Trophoblast cell (in vitro differentiated cells and primary cell): ENCODE measurements at regions not wholly inside any gene's neighbourhood (a gene's known extent, or its start where the extent isn't known, plus 50 kb on each side); places are given as distances from the start of the nearest gene placed in this dataset.

Source experiments
- DNase-seq, 2 donors: peaks; one replicate each; pipeline ENCODE4 v3.0.0-alpha.2; 2016
- H2AFZ ChIP-seq: 2 replicates; pipeline ENCODE4 v1.6.1; 2013; ENCODE audit warnings: low read length, moderate library complexity, mild to moderate bottlenecking; ENCODE audit not compliant: insufficient read depth, poor library complexity
- H2AK5ac ChIP-seq: 2 replicates; pipeline ENCODE4 v1.6.1; 2013; ENCODE audit warnings: mild to moderate bottlenecking, low read length
- H2BK120ac ChIP-seq: 2 replicates; pipeline ENCODE4 v1.6.1; 2013; ENCODE audit warnings: low read length, mild to moderate bottlenecking, moderate library complexity; ENCODE audit not compliant: insufficient read depth, poor library complexity
- H2BK12ac ChIP-seq: 2 replicates; pipeline ENCODE4 v1.6.1; 2013; ENCODE audit warnings: mild to moderate bottlenecking, low read length, moderate library complexity
- H2BK5ac ChIP-seq: 2 replicates; pipeline ENCODE4 v1.6.1; 2013; ENCODE audit warnings: low read length, low read depth, moderate library complexity, mild to moderate bottlenecking; ENCODE audit not compliant: poor library complexity
- H3K14ac ChIP-seq: 2 replicates; pipeline ENCODE4 v1.6.1; 2013; ENCODE audit warnings: mild to moderate bottlenecking, low read length
- H3K18ac ChIP-seq: 2 replicates; pipeline ENCODE4 v1.6.1; 2013; ENCODE audit warnings: mild to moderate bottlenecking, low read length
- H3K23ac ChIP-seq: 2 replicates; pipeline ENCODE4 v1.6.1; 2013; ENCODE audit warnings: low read length
- H3K27ac ChIP-seq: 2 replicates; pipeline ENCODE4 v1.5.1; 2013; ENCODE audit warnings: low read depth, mild to moderate bottlenecking, inconsistent platforms, low read length, moderate library complexity
- H3K27me3 ChIP-seq: 2 replicates; pipeline ENCODE4 v1.6.1; 2013; ENCODE audit warnings: inconsistent platforms, mild to moderate bottlenecking, low read length, moderate library complexity; ENCODE audit not compliant: insufficient read depth
- H3K36me3 ChIP-seq, 2 experiments: 1 replicate in 1 of 2; 2 replicates in 1 of 2; pipeline ENCODE4 v1.6.1; 2013; ENCODE audit warnings: low read length in 2 of 2, mild to moderate bottlenecking in 2 of 2, moderate library complexity in 1 of 2; ENCODE audit not compliant: insufficient read depth in 2 of 2, control insufficient read depth in 1 of 2
- H3K4ac ChIP-seq: 2 replicates; pipeline ENCODE4 v1.6.1; 2013; ENCODE audit warnings: low read depth, mild to moderate bottlenecking, low read length, moderate library complexity
- H3K4me1 ChIP-seq, 2 experiments: 1 replicate in 1 of 2; 2 replicates in 1 of 2; pipeline ENCODE4 v1.6.1; 2013; ENCODE audit warnings: low read length in 2 of 2, mild to moderate bottlenecking in 2 of 2, moderate library complexity in 1 of 2; ENCODE audit not compliant: insufficient read depth in 2 of 2, control insufficient read depth in 1 of 2
- H3K4me2 ChIP-seq: 2 replicates; pipeline ENCODE4 v1.6.1; 2013; ENCODE audit warnings: inconsistent platforms, mild to moderate bottlenecking, low read length, moderate library complexity
- H3K4me3 ChIP-seq: 2 replicates; pipeline ENCODE4 v1.5.1; 2013; ENCODE audit warnings: mild to moderate bottlenecking, low read depth, low read length, inconsistent platforms
- H3K79me1 ChIP-seq: one replicate; pipeline ENCODE4 v1.6.1; 2013; ENCODE audit warnings: low read length
- H3K79me2 ChIP-seq: 2 replicates; pipeline ENCODE4 v1.6.1; 2013; ENCODE audit warnings: low read length, mild to moderate bottlenecking; ENCODE audit not compliant: control insufficient read depth, insufficient read depth, poor library complexity
- H3K9ac ChIP-seq: 2 replicates; pipeline ENCODE4 v1.6.1; 2013; ENCODE audit warnings: mild to moderate bottlenecking, low read length
- H3K9me3 ChIP-seq: 2 replicates; pipeline ENCODE4 v1.6.1; 2013; ENCODE audit warnings: low read depth, mild to moderate bottlenecking, control low read depth, inconsistent platforms, low read length; ENCODE audit not compliant: insufficient read depth
- H4K12ac ChIP-seq: 2 replicates; pipeline ENCODE4 v1.6.1; 2013; ENCODE audit warnings: low read depth, mild to moderate bottlenecking, low read length, moderate library complexity
- H4K8ac ChIP-seq: 2 replicates; pipeline ENCODE4 v1.6.1; 2013; ENCODE audit warnings: low read depth, mild to moderate bottlenecking, low read length, moderate library complexity
- H4K91ac ChIP-seq: one replicate; pipeline ENCODE4 v1.6.1; 2013; ENCODE audit warnings: low read depth, mild to moderate bottlenecking, low read length, moderate library complexity
- WGBS: extraction: QIAGEN DNeasy Blood & Tissue Kit; methylation state at CpG from one replicate; pipeline ENCODE4 v1.1.7; 2013; ENCODE audit warnings: missing lambda C conversion rate; ENCODE audit not compliant: insufficient read length, insufficient coverage; ENCODE audit errors: extremely low coverage; 5-methylcytosine and 5-hydroxymethylcytosine counted together

- H4K91ac ChIP-seq: no peak overlapping the region
- WGBS: no CpG with 5 or more reads among the region's 7 CpGs
Observed at GRCh38 chr3:28088811-28089526, 152.4 kb upstream of the CMC1 start.

GRCh38 chr3:28089527-28089897, 151.9 kb upstream of the CMC1 start:
- Histone ChIP-seq H3K79me2 (no peaks in the 10 kb centered on the region), H3K4me3 (no peak overlapping the region), H2BK5ac (no peak overlapping the region), H4K8ac (no peak overlapping the region), H2AK5ac (no peak overlapping the region), H2AFZ (no peak overlapping the region), H2BK120ac (no peak overlapping the region), H3K27me3 (no peaks in the 10 kb centered on the region), H3K79me1 (no peaks in the 10 kb centered on the region), H2BK12ac (no peak overlapping the region), H3K4me2 (no peak overlapping the region), H3K4me1 (no peaks in the 10 kb centered on the region), H3K14ac (no peak overlapping the region), H4K12ac (no peak overlapping the region), H4K91ac (no peak overlapping the region), H3K18ac (no peak overlapping the region), H3K36me3 (no peaks in the 10 kb centered on the region), H3K9me3 (no peaks in the 10 kb centered on the region), H3K4ac (no peak overlapping the region), H3K9ac (no peak overlapping the region), H3K27ac (no peak overlapping the region), H3K23ac (no peak overlapping the region)
- DNase-seq: no peak
- no CpG with 5 or more reads among the region's 2 CpGs for WGBS

More at GRCh38 chr3:28088811-28089526, 152.4 kb upstream of the CMC1 start:
- H3K9me3 ChIP-seq: no peaks in the 10 kb centered on the region
- no peak overlapping the region for H3K14ac ChIP-seq
- H2AFZ ChIP-seq: no peak overlapping the region
- no peak overlapping the region for H3K4me3 ChIP-seq
- no peak overlapping the region for H3K23ac ChIP-seq
- H3K4ac ChIP-seq: no peak overlapping the region
- H3K27me3 ChIP-seq: no peaks in the 10 kb centered on the region
- no peaks in the 10 kb centered on the region for H3K79me2 ChIP-seq
- no peak overlapping the region for H2BK120ac ChIP-seq
- no peak overlapping the region for H3K4me2 ChIP-seq
- H3K9ac ChIP-seq: no peak overlapping the region
- no peaks in the 10 kb centered on the region for H3K36me3 ChIP-seq
- DNase-seq: no peak
- no peak overlapping the region for H3K27ac ChIP-seq
- no peak overlapping the region for H2BK5ac ChIP-seq
- no peak overlapping the region for H4K8ac ChIP-seq
- H2AK5ac ChIP-seq: no peak overlapping the region
- no peaks in the 10 kb centered on the region for H3K4me1 ChIP-seq
- no peak overlapping the region for H4K12ac ChIP-seq
- no peak overlapping the region for H3K18ac ChIP-seq
- H2BK12ac ChIP-seq: no peak overlapping the region
- no peaks in the 10 kb centered on the region for H3K79me1 ChIP-seq

GRCh38 chr3:28099296-28099695, 142.1 kb upstream of the CMC1 start:
- H4K8ac ChIP-seq: no peak overlapping the region
- H3K9ac ChIP-seq: no peak overlapping the region
- H3K4me3 ChIP-seq: no peak overlapping the region
- WGBS: no CpG with 5 or more reads among the region's 2 CpGs
- no peak for DNase-seq
- no peak overlapping the region for H2BK12ac ChIP-seq
- H3K27me3 ChIP-seq: no peaks in the 10 kb centered on the region
- H3K36me3 ChIP-seq: no peaks in the 10 kb centered on the region
- no peak overlapping the region for H2BK5ac ChIP-seq
- no peak overlapping the region for H2AK5ac ChIP-seq
- H3K4me1 ChIP-seq: no peaks in the 10 kb centered on the region
- H4K91ac ChIP-seq: no peak overlapping the region
- no peak overlapping the region for H3K4ac ChIP-seq
- H3K79me2 ChIP-seq: no peaks in the 10 kb centered on the region
- no peak overlapping the region for H2AFZ ChIP-seq
- no peak overlapping the region for H3K4me2 ChIP-seq
- no peak overlapping the region for H3K14ac ChIP-seq
- no peaks in the 10 kb centered on the region for H3K79me1 ChIP-seq
- H2BK120ac ChIP-seq: no peak overlapping the region
- no peak overlapping the region for H4K12ac ChIP-seq
- no peak overlapping the region for H3K18ac ChIP-seq
- H3K9me3 ChIP-seq: no peaks in the 10 kb centered on the region
- no peak overlapping the region for H3K23ac ChIP-seq
- H3K27ac ChIP-seq: no peak overlapping the region

- H3K18ac ChIP-seq: no peak overlapping the region
- no peak overlapping the region for H2BK5ac ChIP-seq
- no peak overlapping the region for H2AFZ ChIP-seq
- no peak overlapping the region for H2AK5ac ChIP-seq
- no peak overlapping the region for H4K8ac ChIP-seq
- H3K23ac ChIP-seq: no peak overlapping the region
- no peaks in the 10 kb centered on the region for H3K36me3 ChIP-seq
- H3K27ac ChIP-seq: no peak overlapping the region
- H3K4me2 ChIP-seq: no peak overlapping the region
- no peaks in the 10 kb centered on the region for H3K9me3 ChIP-seq
- H3K79me2 ChIP-seq: no peaks in the 10 kb centered on the region
- H3K9ac ChIP-seq: no peak overlapping the region
- H2BK120ac ChIP-seq: no peak overlapping the region
- no peaks in the 10 kb centered on the region for H3K4me1 ChIP-seq
- H3K27me3 ChIP-seq: no peaks in the 10 kb centered on the region
- H3K4me3 ChIP-seq: no peak overlapping the region
- H3K79me1 ChIP-seq: no peaks in the 10 kb centered on the region
- H3K4ac ChIP-seq: no peak overlapping the region
- DNase-seq: no peak
- no peak overlapping the region for H4K12ac ChIP-seq
- WGBS: no CpG with 5 or more reads among the region's 1 CpG
- no peak overlapping the region for H3K14ac ChIP-seq
- no peak overlapping the region for H2BK12ac ChIP-seq
- H4K91ac ChIP-seq: no peak overlapping the region
Observed at GRCh38 chr3:28101705-28102104, 139.7 kb upstream of the CMC1 start.
